ENCODE measurements at regions not wholly inside any gene's neighbourhood (a gene's known extent, or its start where the extent isn't known, plus 50 kb on each side); places are given as distances from the start of the nearest gene placed in this dataset.
"Not testable (repeated sequence)": the region's sequence is repeated elsewhere in the genome, so short reads cannot be mapped to it uniquely, and the experiment has no call there.

- FAIRE-seq = no peak
These were observed 52.3 kb downstream of the MRPL57 start for GRCh38 chr13:21228738-21229137.

- FAIRE-seq = no peak
These were observed 53.0 kb downstream of the MRPL57 start for GRCh38 chr13:21229241-21230024.

DNA sequence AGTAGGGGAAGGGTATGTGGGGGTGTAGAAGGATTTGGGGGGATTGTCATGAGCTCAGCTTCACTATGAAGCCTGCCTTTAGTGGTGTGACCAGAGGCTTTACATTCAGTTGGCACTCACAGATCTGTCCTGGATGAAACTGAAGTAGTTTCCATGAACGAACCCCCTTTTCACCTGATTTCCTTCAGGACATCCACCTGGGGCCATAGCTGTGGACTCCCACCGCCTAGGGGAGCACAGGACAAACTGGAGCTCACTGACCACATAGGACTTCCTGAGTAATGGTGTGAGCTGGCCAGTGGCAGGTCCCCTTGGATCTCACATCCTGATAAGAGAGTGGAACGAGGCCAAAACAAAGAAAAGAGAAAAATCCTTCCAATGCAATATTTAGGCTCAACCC is 54.1 kb downstream of the MRPL57 start:
- no peak for FAIRE-seq

GRCh38 chr13:21231426-21231940 is 55.0 kb downstream of the MRPL57 start:
- FAIRE-seq = no peak

DNA sequence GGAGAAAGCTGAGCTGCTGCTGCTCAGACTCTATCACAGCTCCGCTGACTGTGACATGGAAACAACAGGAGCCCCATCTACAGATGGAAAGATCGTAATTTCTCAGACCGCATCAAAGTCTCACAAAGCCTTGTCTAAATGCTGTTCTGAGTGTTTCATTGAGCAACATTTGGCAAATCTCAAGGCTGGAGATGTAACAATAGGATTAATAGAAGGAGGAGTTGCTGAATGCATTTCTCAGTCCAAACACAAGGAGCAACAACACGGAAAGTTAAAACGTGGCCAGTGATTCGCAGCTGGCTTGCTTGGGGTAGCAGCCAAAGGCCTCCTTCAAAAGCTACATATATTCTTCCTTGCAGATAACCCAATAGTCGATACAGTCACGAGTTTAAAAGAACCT is 55.7 kb downstream of the MRPL57 start:
- no peak for FAIRE-seq

- FAIRE-seq = no peak
These were observed 56.1 kb downstream of the MRPL57 start for GRCh38 chr13:21232599-21232998.

GRCh38 chr13:21233086-21233485 is 56.6 kb downstream of the MRPL57 start:
- no peak for FAIRE-seq

- no peak for FAIRE-seq
These were observed 58.1 kb downstream of the MRPL57 start for GRCh38 chr13:21234526-21234925.

- no peak for FAIRE-seq
These were observed 58.7 kb downstream of the MRPL57 start for GRCh38 chr13:21235174-21235573.

DNA sequence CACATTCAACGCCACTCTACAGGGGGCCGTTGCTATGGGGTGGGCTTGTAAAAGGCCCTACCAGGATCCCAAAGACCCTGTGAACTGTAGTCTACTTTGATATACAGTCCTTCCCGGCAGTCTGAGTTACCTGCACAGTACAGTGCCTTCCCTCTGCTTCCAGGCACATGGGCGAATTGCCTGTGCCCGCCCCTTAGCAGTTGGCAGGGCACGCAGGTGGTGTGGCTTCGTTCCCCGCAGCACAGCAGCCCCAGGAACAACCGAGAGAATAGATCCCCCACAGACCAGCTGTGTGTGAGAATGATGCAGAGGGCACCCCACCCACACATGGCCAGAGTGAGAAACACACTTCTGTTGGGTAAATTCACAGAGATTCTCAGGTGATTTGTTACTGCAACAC is 60.6 kb downstream of the MRPL57 start:
- no peak for FAIRE-seq

- no peak for FAIRE-seq
These were observed 61.8 kb downstream of the MRPL57 start for GRCh38 chr13:21238267-21238666.

GRCh38 chr13:21240586-21240985 is 64.1 kb downstream of the MRPL57 start:
- no peak for FAIRE-seq

DNA sequence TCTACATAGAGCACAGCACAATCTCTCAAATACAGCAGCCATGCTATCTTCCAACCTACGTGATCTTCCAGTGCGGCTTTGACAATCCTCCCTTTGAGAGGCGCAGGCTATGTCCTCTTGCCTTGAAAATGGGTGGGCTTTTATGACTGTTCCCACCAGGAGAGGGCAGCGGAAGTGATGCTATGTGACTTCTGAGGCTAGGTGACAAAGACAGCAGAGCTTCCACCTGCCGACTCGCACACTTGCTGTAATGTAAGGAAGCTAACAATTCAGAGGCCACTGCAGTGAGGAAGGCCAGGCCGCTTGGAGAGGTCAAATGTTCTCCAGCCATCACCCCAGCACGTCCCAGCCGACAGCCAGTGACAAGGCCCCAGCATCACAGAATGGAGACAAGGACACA is 65.8 kb downstream of the MRPL57 start:
- no peak for FAIRE-seq

DNA sequence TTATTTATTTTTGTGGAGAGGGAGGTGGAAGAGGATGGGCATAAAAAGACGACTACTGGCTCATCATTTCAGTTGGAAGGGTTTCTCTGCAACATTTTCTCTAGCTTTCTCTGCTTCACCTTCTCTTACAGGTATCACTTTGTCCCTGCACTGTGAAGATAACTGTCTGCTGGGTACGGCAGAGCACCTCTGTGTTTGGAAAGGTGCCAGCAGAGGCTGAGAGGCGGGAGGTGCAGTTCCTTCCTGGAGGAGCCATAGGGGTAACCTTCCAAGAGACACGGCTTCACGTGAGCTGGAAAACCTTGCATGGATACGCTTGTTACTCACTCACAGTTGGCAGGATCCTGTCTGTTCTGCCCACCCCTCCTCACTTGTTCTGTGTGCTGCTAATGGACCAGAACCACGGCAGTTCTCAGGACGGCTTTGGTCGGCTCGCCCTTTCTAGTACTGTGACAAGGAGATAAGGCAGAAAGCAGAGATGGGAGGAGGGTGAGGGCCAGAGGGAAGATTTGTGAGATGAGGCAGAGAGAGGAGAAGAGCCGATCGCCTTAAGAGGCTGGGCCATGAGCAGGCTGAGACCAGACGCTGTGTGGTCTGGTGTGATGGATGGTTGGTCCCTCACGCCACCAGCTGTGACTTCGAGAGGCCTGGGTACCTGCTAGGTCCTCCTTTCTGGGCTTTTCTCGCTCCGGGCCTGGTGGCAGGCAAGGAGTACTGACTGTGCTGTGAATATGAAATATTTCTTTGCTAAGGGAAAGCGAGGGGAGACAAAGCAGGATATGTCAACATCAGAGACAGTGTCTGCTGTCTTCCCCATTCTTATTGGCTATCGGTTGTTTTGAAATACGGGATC is 66.8 kb downstream of the MRPL57 start:
- no peak for FAIRE-seq

- not testable (repeated sequence) for FAIRE-seq
These were observed 67.4 kb downstream of the MRPL57 start for GRCh38 chr13:21243898-21244184.

GRCh38 chr13:21246761-21247452 is 70.4 kb downstream of the MRPL57 start:
- no peak for FAIRE-seq

DNA sequence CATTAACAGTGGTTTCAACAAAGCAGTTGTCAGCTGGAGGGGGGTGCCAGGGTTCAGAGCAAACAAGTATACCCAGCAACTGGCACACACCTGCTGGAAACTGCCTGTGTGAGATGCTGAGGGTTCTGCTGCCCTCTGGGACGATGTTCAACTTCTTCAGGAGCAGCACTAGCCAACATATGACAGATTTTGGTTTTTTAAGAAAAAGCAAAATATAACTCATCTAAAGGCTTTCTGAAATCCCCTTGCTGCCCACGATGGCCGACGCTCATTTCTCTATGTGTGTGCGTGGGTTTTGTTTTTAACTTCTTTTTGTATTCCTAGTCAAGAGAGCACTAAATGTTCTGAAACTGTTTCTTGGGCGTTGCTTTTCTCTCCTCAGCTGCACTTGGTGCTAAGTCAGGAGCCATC is 79.9 kb downstream of the MRPL57 start:
- FAIRE-seq = no peak

DNA sequence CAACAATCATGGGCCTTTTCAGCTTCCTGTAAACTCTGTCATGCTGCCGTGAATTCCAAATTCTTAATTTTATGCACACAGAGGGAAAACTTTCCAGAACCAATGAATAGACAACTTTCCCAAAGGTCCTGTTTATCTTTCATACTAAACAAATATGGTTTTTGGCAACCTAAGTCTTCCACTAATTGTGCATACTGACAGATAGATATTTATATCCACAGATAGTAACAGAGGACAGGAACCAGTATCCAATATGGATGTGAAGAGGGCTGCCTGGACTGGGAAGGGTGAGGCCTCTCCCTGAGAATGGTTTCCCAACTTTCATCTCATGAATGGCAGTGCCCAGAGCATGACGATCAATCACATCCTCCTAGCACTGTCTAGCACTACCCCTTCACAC is 80.4 kb downstream of the MRPL57 start:
- no peak for FAIRE-seq

DNA sequence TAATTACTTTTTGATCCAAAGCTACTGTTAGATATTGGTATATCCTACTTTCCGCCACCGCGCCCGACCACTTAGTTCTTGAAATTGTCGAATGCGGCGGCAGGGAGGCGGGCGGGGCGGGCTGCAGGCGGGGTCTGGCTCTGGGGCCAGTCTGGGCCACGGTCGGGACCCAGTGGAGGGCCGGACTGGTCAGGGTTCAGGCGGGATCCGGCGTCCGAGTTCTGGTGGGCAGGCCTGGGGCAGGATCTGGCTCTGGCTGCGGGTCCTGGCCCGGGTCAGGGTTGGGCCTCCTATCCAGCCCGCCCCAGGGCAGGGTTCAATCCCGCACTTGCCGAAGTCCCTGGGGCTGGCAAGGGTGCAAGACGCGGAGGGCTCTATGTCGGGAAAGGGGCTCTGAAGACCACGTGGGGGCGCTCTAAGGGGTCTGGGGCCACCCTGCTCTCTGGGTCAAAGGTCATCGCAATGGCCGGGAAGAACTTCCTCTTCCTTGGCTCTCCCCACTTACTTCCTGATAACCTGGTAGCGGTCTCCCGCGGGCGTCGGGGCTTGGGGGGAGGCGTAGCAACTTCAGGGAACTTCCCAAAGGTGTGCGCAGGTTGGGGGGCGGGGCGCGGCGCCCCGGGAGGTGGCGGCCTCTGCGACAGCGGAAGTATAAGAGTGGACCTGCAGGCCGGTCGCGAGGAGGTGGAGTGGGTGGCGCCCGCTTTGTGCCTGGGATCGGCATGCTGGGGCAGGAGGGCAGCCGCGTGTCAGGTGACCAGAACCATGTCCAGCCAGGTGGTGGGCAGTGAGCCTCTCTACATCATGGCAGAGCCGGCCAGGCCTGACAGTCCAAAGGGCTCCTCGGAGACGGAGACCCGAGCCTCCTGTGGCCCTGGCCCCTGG is 83.4 kb downstream of the MRPL57 start:
- FAIRE-seq = no peak

DNA sequence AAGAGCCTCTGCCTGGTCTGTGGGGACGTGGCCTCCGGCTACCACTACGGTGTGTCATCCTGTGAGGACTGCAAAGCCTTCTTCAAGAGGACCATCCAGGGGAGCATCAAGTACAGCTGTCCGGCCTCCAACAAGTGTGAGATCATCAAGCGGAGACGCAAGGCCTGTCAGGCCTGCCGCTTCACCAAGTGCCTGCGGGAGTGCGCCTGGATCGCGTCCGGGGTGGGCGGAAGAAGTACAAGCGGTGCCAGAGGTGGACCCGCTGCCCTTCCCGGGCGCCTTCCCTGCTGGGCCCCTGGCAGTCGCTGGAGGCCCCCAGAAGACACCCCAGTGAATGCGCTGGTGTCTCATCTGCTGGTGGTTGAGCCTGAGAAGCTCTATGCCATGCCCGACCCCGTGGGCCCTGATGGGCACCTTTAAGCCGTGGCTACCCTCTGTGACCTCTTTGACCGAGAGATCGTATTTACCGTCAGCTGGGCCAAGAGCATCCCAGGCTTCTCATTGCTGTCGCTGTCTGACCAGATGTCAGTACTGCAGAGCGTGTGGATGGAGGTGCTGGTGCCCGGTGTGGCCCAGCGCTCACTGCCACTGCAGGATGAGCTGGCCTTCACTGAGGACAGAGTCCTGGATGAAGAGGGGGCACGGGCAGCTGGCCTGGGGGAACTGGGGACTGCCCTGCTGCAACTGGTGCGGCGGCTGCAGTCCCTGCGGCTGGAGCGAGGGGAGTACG is 84.3 kb downstream of the MRPL57 start:
- FAIRE-seq = not testable (repeated sequence)

GRCh38 chr13:21261487-21262216 is 85.2 kb downstream of the MRPL57 start:
- FAIRE-seq = not testable (repeated sequence)

All from TTC549 (cell line).